ENCODE measurements at regions not wholly inside any gene's neighbourhood (a gene's known extent, or its start where the extent isn't known, plus 50 kb on each side); places are given as distances from the start of the nearest gene placed in this dataset.

GRCh38 chr13:65855242-65855805, 1374.8 kb downstream of the PCDH9 start:
- no peak for TF ChIP-seq CTCF (IDR thresholded peaks at IDR 0.05)
- no peak for DNase-seq (ENCODE audit: low spot score)
- ATAC-seq (ENCODE audit: low FRiP score), result no peak

GRCh38 chr13:65854431-65854830, 1375.7 kb downstream of the PCDH9 start:
- ATAC-seq (ENCODE audit: low FRiP score), result no peak
- no peak for TF ChIP-seq CTCF (IDR thresholded peaks at IDR 0.05)
- no peak for DNase-seq (ENCODE audit: low spot score)

GRCh38 chr13:65844266-65844841, 1385.8 kb downstream of the PCDH9 start:
- DNase-seq (ENCODE audit: low spot score) (no peak), ATAC-seq (ENCODE audit: low FRiP score) (no peak)
- no peak for TF ChIP-seq CTCF (IDR thresholded peaks at IDR 0.05)

- DNase-seq (ENCODE audit: low spot score) (no peak), ATAC-seq (ENCODE audit: low FRiP score) (no peak)
- no peak for TF ChIP-seq CTCF (IDR thresholded peaks at IDR 0.05)
Observed at GRCh38 chr13:65843314-65843731, 1386.8 kb downstream of the PCDH9 start.

GRCh38 chr13:65841156-65841555, 1389.0 kb downstream of the PCDH9 start:
- ATAC-seq (ENCODE audit: low FRiP score), result no peak
- TF ChIP-seq CTCF (IDR thresholded peaks at IDR 0.05), result no peak
- no peak for DNase-seq (ENCODE audit: low spot score)

GRCh38 chr13:65836066-65836465, 1394.1 kb downstream of the PCDH9 start:
- TF ChIP-seq CTCF (IDR thresholded peaks at IDR 0.05), result no peak
- no peak for DNase-seq (ENCODE audit: low spot score)
- no peak for ATAC-seq (ENCODE audit: low FRiP score)

GRCh38 chr13:65834897-65835296, 1395.2 kb downstream of the PCDH9 start:
- no peak for DNase-seq (ENCODE audit: low spot score)
- no peak for ATAC-seq (ENCODE audit: low FRiP score)
- TF ChIP-seq CTCF (IDR thresholded peaks at IDR 0.05), result no peak

All from omental fat pad (tissue), 3 donors.